ENCODE measurements at regions not wholly inside any gene's neighbourhood (a gene's known extent, or its start where the extent isn't known, plus 50 kb on each side); places are given as distances from the start of the nearest gene placed in this dataset.
A peak's percentile ranks its signal among the peaks of the same experiment; 100 is the strongest.
"Not testable (repeated sequence)": the region's sequence is repeated elsewhere in the genome, so short reads cannot be mapped to it uniquely, and the experiment has no call there.

DNA sequence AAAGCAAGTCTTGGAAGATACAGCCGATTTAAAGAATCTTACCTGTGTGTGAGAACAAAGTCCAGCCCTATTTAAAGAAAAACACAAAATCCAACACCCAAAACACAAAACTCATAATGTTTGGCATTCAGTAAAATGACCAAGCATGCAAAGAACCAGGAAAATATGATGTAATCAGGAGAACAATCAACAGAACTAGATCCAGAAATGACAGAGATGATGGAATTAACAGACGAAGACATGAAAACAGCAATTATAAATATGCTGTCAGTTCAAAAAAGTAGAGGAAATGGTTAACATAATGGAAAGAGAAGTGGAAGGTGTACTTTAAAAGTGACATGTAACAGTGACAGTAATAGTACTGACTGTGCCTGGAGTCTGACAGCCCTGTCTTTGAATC lies 56.1 kb upstream of the ERV3-1 start:
- not testable (repeated sequence) for H3K9me3 Mint-ChIP-seq; DNase-seq; H3K27me3 Mint-ChIP-seq (ENCODE audit: low read depth, poor library complexity); H3K4me1 Mint-ChIP-seq; H3K4me3 Mint-ChIP-seq
- Mint-ChIP-seq H3K36me3 (ENCODE audit: low read depth) (peaks cover 34% of the 10 kb centered on the region), H3K27ac (peak overlapping the region; percentile 16)

- not testable (repeated sequence) for DNase-seq; H3K4me1 Mint-ChIP-seq; H3K4me3 Mint-ChIP-seq; H3K27ac Mint-ChIP-seq; H3K27me3 Mint-ChIP-seq (ENCODE audit: low read depth, poor library complexity)
- Mint-ChIP-seq H3K9me3 (peaks cover 12% of the 10 kb centered on the region), H3K36me3 (ENCODE audit: low read depth) (peaks cover 55% of the 10 kb centered on the region)
Measured at GRCh38 chr7:65059247-65059646, 52.8 kb upstream of the ERV3-1 start.

Measured in nephron progenitor cell (in vitro differentiated cells).